ENCODE measurements at regions not wholly inside any gene's neighbourhood (a gene's known extent, or its start where the extent isn't known, plus 50 kb on each side); places are given as distances from the start of the nearest gene placed in this dataset.

DNA sequence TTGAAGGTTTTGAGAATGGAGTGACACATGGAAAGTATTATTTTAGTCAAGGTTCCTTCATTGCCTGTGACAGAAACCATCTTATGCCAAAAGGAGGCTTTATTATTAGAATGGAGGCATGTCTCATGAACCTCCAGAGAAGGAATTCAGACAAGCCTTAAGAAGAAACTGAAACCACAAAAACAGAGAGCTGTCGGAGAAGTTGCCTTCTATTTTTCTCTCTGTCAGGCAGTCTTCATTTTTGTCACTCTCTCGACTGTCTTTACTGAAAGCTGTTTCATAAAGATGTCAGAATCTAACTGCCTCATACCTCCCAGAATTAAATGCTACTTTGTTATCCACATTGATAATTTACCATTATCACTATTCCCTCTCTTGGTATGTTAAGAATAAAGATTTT, 434.7 kb upstream of the ADGRL4 start:
- no peaks in the 10 kb centered on the region for H3K79me2 ChIP-seq (ENCODE audit: insufficient read depth, low read length)
- intact Hi-C loops (cut with micrococcal nuclease; ENCODE audit: unreplicated experiment), result no loop called here
- DNase-seq (ENCODE audit: low spot score) (no peak), FAIRE-seq (no peak), ATAC-seq (no peak)
- BruUV-seq (replicated peaks), result no TSS peak
- H4K20me1 ChIP-seq (ENCODE audit: insufficient read depth, low read length), result no peaks in the 10 kb centered on the region
- no peak overlapping the region for H2AFZ ChIP-seq (ENCODE audit: low read length)
- peaks cover 55% of the 10 kb centered on the region for H3K9me3 ChIP-seq (ENCODE audit: low read length)
- ChIA-PET POLR2A (no interaction called here), CTCF (ENCODE audit: low intra/inter-chr PET ratio, low total read pairs) (no interaction called here)
- in situ Hi-C loops (cut with HindIII; ENCODE audit: extremely low pct_ligation_motif_present, low pct_unique_long_range_greater_than_20kb), result no loop called here
- no peak for TF ChIP-seq NKX3-1 (CRISPR knock-in tag; IDR thresholded peaks at IDR 0.05)
- H3K9ac ChIP-seq (ENCODE audit: insufficient read depth, low read depth, low read length), result no peak overlapping the region
- no peaks in the 10 kb centered on the region for H3K27me3 ChIP-seq (ENCODE audit: control insufficient read depth in 1 of 2, insufficient read depth in 2 of 2, low read length in 2 of 2)
- no peaks in the 10 kb centered on the region for H3K4me1 ChIP-seq (ENCODE audit: insufficient read depth, low read length)
- no peak overlapping the region for H3K27ac ChIP-seq (ENCODE audit: extremely low read length, insufficient read depth, low read length)
- H3K4me3 ChIP-seq (replicated peaks in 1 of 3; ENCODE audit: insufficient read depth in 1 of 3, low read depth in 2 of 3, low read length in 3 of 3), result no peak overlapping the region
- H3K36me3 ChIP-seq (replicated peaks in 1 of 2; ENCODE audit: control insufficient read depth in 1 of 2, insufficient read depth in 2 of 2, low read length in 2 of 2), result no peaks in the 10 kb centered on the region
- H3K4me2 ChIP-seq (ENCODE audit: low read depth, low read length), result no peak overlapping the region
- WGBS (ENCODE audit: low lambda C conversion rate), result 3% methylated on average over 2 of the region's 2 CpGs

DNA sequence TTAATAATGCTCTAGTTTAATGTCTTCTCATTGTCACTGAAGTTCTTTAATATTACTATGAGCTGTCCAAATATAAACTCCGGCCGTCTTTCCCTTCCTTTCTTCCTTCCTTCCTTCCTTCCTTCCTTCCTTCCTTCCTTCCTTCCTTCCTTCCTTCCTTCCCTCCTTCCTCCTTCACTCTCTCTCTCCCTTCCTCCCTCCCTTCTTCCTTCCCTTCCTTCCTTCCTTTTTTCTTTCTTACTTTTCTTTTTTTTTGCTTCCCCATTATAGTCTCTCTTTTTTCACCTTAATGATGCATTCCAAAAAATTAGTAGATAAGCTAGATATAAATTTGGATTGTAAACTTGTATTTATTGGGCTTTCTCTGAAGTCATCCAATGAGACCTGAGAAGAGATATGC, 431.0 kb upstream of the ADGRL4 start:
- in situ Hi-C loops (cut with HindIII; ENCODE audit: extremely low pct_ligation_motif_present, low pct_unique_long_range_greater_than_20kb) (no loop called here), intact Hi-C loops (cut with micrococcal nuclease; ENCODE audit: unreplicated experiment) (no loop called here)
- Histone ChIP-seq H3K79me2 (ENCODE audit: insufficient read depth, low read length) (no peaks in the 10 kb centered on the region), H3K36me3 (replicated peaks in 1 of 2; ENCODE audit: control insufficient read depth in 1 of 2, insufficient read depth in 2 of 2, low read length in 2 of 2) (no peaks in the 10 kb centered on the region), H3K27ac (ENCODE audit: extremely low read length, insufficient read depth, low read length) (no peak overlapping the region), H3K4me1 (ENCODE audit: insufficient read depth, low read length) (no peaks in the 10 kb centered on the region), H2AFZ (ENCODE audit: low read length) (no peak overlapping the region), H3K4me2 (ENCODE audit: low read depth, low read length) (no peak overlapping the region), H3K9ac (ENCODE audit: insufficient read depth, low read depth, low read length) (no peak overlapping the region), H3K27me3 (ENCODE audit: control insufficient read depth in 1 of 2, insufficient read depth in 2 of 2, low read length in 2 of 2) (no peaks in the 10 kb centered on the region), H3K9me3 (ENCODE audit: low read length) (peaks cover 44% of the 10 kb centered on the region), H4K20me1 (ENCODE audit: insufficient read depth, low read length) (no peaks in the 10 kb centered on the region), H3K4me3 (replicated peaks in 1 of 3; ENCODE audit: insufficient read depth in 1 of 3, low read depth in 2 of 3, low read length in 3 of 3) (no peak overlapping the region)
- ChIA-PET CTCF (ENCODE audit: low intra/inter-chr PET ratio, low total read pairs) (no interaction called here), POLR2A (no interaction called here)
- BruUV-seq (replicated peaks), result no TSS peak
- ATAC-seq, result no peak
- DNase-seq (ENCODE audit: low spot score), result no peak
- FAIRE-seq, result no peak
- WGBS (ENCODE audit: low lambda C conversion rate), result 53% methylated on average over 2 of the region's 2 CpGs
- TF ChIP-seq REPIN1 (CRISPR knock-in tag; IDR thresholded peaks at IDR 0.05; ENCODE audit: borderline replicate concordance, low read depth) (no peak), NBN (conservative IDR thresholded peaks at IDR 0.05) (no peak), HNRNPK (IDR thresholded peaks at IDR 0.05; ENCODE audit: low read depth, low read length, poor library complexity, severe bottlenecking) (no peak), ONECUT2 (CRISPR knock-in tag; IDR thresholded peaks at IDR 0.05) (no peak), NFE2L1 (CRISPR knock-in tag; IDR thresholded peaks at IDR 0.05; ENCODE audit: borderline replicate concordance) (no peak), KDM5B (CRISPR knock-in tag; IDR thresholded peaks at IDR 0.05; ENCODE audit: borderline replicate concordance) (no peak), ISL2 (CRISPR knock-in tag; IDR thresholded peaks at IDR 0.05) (no peak), ZNF775 (CRISPR knock-in tag; IDR thresholded peaks at IDR 0.05; ENCODE audit: borderline replicate concordance) (no peak), ZFP36L1 (CRISPR knock-in tag; IDR thresholded peaks at IDR 0.05) (no peak), SOX6 (IDR thresholded peaks at IDR 0.05) (no peak), SOX6 (CRISPR knock-in tag; IDR thresholded peaks at IDR 0.05) (no peak), MXI1 (IDR thresholded peaks at IDR 0.05; ENCODE audit: borderline replicate concordance, low read depth, low read length) (no peak)
- TF ChIP-seq, protein P1, sequence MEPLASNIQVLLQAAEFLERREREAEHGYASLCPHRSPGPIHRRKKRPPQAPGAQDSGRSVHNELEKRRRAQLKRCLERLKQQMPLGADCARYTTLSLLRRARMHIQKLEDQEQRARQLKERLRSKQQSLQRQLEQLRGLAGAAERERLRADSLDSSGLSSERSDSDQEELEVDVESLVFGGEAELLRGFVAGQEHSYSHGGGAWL (CRISPR knock-in tag; IDR thresholded peaks at IDR 0.05), result no peak
- TF ChIP-seq, protein P2, sequence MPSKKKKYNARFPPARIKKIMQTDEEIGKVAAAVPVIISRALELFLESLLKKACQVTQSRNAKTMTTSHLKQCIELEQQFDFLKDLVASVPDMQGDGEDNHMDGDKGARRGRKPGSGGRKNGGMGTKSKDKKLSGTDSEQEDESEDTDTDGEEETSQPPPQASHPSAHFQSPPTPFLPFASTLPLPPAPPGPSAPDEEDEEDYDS (CRISPR knock-in tag; IDR thresholded peaks at IDR 0.05), result no peak
- TF ChIP-seq, protein P3, sequence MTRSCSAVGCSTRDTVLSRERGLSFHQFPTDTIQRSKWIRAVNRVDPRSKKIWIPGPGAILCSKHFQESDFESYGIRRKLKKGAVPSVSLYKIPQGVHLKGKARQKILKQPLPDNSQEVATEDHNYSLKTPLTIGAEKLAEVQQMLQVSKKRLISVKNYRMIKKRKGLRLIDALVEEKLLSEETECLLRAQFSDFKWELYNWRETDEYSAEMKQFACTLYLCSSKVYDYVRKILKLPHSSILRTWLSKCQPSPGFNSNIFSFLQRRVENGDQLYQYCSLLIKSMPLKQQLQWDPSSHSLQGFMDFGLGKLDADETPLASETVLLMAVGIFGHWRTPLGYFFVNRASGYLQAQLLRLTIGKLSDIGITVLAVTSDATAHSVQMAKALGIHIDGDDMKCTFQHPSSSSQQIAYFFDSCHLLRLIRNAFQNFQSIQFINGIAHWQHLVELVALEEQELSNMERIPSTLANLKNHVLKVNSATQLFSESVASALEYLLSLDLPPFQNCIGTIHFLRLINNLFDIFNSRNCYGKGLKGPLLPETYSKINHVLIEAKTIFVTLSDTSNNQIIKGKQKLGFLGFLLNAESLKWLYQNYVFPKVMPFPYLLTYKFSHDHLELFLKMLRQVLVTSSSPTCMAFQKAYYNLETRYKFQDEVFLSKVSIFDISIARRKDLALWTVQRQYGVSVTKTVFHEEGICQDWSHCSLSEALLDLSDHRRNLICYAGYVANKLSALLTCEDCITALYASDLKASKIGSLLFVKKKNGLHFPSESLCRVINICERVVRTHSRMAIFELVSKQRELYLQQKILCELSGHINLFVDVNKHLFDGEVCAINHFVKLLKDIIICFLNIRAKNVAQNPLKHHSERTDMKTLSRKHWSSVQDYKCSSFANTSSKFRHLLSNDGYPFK (CRISPR knock-in tag; IDR thresholded peaks at IDR 0.05; ENCODE audit: borderline replicate concordance), result no peak
- TF ChIP-seq, protein P4, sequence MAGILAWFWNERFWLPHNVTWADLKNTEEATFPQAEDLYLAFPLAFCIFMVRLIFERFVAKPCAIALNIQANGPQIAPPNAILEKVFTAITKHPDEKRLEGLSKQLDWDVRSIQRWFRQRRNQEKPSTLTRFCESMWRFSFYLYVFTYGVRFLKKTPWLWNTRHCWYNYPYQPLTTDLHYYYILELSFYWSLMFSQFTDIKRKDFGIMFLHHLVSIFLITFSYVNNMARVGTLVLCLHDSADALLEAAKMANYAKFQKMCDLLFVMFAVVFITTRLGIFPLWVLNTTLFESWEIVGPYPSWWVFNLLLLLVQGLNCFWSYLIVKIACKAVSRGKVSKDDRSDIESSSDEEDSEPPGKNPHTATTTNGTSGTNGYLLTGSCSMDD (CRISPR knock-in tag; IDR thresholded peaks at IDR 0.05), result no peak

All from HepG2 (cell line).